GM12875 (cell line): ENCODE measurements at regions not wholly inside any gene's neighbourhood (a gene's known extent, or its start where the extent isn't known, plus 50 kb on each side); places are given as distances from the start of the nearest gene placed in this dataset.
"Not testable (repeated sequence)": the region's sequence is repeated elsewhere in the genome, so short reads cannot be mapped to it uniquely, and the experiment has no call there.

Experiments used
- H3K4me3 ChIP-seq: one replicate; pipeline ENCODE4 v1.5.1; 2011; ENCODE audit warnings: low read depth, low read length, control low read depth
- TF ChIP-seq, protein P1 (sequence below): IDR thresholded peaks from 2 replicates; pipeline ENCODE4 v1.5.1; 2011; ENCODE audit warnings: low read depth, mild to moderate bottlenecking, control low read depth, inconsistent platforms, low read length, moderate library complexity, borderline replicate concordance; ENCODE audit not compliant: insufficient read depth

DNA sequence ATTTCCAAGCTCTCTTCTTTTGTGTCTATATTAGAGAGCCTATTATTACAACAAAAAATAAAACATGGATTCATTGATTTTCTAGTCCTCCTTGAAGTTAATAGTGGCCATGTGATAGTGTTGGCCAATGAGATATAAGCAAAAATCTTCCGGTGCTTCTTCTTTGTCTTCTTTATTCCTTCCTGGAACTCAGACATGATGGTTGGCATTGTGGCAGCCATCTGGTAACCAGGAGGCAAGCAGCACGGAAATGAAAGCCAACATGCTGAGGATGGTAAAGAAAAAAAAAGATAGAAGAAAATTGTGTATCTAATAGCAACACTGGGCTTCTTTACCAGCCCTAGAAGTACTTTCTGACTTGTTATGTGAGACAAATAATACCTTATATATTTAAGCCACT is 50.8 kb upstream of the SEL1L start:
- H3K4me3 ChIP-seq, result no peak overlapping the region
- TF ChIP-seq, protein P1, sequence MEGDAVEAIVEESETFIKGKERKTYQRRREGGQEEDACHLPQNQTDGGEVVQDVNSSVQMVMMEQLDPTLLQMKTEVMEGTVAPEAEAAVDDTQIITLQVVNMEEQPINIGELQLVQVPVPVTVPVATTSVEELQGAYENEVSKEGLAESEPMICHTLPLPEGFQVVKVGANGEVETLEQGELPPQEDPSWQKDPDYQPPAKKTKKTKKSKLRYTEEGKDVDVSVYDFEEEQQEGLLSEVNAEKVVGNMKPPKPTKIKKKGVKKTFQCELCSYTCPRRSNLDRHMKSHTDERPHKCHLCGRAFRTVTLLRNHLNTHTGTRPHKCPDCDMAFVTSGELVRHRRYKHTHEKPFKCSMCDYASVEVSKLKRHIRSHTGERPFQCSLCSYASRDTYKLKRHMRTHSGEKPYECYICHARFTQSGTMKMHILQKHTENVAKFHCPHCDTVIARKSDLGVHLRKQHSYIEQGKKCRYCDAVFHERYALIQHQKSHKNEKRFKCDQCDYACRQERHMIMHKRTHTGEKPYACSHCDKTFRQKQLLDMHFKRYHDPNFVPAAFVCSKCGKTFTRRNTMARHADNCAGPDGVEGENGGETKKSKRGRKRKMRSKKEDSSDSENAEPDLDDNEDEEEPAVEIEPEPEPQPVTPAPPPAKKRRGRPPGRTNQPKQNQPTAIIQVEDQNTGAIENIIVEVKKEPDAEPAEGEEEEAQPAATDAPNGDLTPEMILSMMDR, result no peak

DNA sequence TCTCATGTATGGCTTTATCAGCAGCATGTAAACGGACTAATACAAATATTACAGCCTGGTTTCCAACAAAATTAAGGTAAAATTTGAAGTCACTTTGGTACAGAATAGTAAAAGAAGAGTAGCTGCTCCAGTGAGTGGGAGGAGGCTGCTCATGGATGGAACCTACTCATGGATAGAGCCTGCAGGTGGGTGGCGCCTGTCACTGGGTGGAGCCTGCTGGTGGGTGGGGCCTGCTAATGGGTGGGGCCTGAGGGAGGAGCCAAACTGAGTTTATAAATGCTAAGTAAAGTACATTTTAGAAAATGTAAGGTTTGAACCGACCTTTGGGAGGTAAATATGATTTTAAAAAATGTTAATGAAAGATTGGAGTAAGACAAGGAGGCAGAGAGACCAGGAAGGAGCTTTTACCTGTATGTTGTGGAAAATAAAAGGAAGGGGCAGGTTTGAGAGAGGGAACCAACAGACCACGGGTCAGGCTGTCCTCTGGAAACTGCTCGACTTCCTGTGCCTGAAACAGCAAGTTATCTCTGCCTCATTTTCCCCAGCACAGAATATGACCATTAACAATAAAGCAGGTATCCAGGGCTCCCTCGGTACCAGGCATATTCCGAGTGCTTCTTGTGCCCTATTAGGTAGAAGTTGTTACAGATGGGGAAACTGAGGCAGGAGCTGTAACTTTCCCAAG is 55.9 kb upstream of the SEL1L start:
- no peak overlapping the region for H3K4me3 ChIP-seq
- TF ChIP-seq, protein P1, result no peak

DNA sequence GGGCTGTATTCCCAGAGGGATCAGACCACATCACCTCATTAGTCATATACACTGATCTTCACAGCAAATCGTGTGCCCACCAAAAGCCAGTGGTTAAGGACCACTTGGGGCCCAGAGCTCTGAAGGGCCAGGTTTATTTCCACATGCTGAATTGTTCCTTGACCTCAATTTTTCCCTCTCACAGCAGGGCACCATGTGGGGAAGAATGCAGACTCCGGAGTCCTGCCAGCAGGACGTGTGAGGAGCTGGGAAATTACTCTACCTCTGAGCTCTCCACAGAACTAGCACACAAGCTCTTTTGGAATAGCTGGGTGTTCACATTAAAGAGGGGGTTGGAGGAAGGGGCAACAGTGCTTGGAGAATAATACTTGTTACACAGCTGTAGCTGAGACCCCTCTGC is 57.6 kb upstream of the SEL1L start:
- TF ChIP-seq, protein P1, result no peak
- H3K4me3 ChIP-seq, result no peak overlapping the region

DNA sequence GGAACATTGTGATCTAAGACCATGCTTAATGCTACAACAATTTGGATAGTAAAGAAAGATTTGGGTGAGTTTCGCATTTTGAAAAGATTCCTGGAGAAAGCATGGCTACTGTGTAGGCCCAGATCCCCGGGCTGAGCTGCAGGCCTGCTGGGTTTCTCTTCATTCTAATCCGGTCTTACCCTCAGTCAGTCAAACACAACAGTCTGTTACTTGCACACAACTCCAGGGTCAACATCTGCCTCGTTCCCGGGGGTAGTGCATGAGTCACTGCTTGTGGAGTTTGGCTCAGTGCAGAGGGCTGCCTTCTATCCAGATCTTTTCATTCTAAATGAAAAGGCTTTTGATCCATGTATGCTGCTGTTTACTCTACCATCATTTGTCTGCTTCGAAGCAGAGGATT is 60.4 kb upstream of the SEL1L start:
- no peak overlapping the region for H3K4me3 ChIP-seq
- TF ChIP-seq, protein P1, result no peak

DNA sequence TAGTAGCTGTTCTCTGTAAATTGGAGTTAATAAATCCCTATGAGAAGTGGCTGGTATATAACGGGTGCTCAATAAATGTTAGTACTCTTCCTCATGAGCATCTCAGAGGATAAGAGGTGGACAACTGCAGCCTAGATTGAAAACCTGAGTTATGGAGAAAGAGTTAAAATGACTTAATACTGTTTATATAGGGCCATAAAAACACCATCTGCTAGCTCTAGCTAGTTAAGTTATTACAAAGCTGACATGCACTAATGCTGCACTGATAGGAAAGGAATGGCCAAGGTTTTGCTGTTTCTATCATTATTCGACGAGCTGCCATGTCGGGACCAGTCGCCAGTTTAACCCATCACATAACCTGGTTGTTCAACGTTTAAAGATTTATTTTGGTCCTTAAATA is 72.0 kb upstream of the SEL1L start:
- TF ChIP-seq, protein P1, result no peak
- H3K4me3 ChIP-seq, result no peak overlapping the region

DNA sequence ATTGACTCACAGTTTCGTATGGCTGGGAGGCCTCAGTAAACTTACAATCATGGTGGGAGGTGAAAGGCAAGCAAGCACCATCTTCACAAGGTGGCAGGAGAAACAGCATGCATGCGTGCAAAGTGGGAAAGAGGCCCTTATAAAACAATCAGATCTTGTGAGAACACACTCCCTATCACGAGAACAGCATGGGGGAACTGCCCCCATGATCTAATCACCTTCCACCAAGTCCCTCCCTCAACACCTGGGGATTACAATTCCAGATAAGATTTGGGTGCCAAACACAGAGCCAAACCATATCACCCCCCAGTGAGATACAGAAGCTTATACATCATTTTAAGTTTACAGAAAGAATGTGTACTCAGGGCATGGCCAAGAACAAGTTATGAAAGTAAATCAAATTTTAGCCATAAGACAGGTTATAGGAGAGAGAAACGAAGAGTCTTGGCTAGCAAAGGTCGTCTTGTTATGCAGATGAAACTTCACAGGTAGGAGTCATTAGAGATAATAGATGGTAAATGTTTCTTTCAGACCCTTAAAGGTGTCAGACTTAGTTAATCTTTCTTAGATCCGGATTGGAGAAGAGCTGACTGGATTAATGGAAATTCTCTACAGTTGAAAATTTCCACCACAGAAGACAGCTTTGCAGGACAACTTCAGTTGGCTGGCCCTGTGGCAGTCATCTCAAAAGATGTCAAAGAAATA is 79.8 kb upstream of the SEL1L start:
- TF ChIP-seq, protein P1, result no peak
- no peak overlapping the region for H3K4me3 ChIP-seq

DNA sequence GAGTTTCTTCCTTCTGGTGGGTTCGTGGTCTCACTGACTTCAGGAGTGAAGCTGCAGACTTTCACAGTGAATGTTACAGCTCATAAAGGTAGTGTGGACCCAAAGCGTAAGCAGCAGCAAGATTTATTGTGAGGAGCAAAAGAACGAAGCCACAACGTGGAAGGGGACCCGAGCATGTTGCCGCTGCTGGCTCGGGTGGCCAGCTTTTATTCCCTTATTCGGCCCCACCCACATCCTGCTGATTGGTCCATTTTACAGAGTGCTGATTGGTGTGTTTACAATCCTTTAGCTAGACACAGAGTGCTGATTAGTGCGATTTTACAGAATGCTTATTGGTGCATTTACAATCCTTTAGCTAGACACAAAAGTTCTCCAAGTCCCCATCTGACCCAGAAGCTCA is 80.6 kb upstream of the SEL1L start:
- not testable (repeated sequence) for H3K4me3 ChIP-seq
